ENCODE measurements at regions not wholly inside any gene's neighbourhood (a gene's known extent, or its start where the extent isn't known, plus 50 kb on each side); places are given as distances from the start of the nearest gene placed in this dataset.
A peak's percentile ranks its signal among the peaks of the same experiment; 100 is the strongest.

GRCh38 chr6:40672087-40672486 is 84.9 kb upstream of the LRFN2 start:
- no peak overlapping the region for H3K9ac ChIP-seq (ENCODE audit: insufficient read depth in 1 of 2, low read depth in 2 of 2, low read length in 2 of 2)
- TF ChIP-seq, protein P1, sequence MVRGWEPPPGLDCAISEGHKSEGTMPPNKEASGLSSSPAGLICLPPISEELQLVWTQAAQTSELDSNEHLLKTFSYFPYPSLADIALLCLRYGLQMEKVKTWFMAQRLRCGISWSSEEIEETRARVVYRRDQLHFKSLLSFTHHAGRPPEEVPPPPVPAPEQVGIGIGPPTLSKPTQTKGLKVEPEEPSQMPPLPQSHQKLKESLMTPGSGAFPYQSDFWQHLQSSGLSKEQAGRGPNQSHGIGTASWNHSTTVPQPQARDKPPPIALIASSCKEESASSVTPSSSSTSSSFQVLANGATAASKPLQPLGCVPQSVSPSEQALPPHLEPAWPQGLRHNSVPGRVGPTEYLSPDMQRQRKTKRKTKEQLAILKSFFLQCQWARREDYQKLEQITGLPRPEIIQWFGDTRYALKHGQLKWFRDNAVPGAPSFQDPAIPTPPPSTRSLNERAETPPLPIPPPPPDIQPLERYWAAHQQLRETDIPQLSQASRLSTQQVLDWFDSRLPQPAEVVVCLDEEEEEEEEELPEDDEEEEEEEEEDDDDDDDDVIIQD (CRISPR knock-in tag; IDR thresholded peaks at IDR 0.05): no peak
- TF ChIP-seq, protein P2, sequence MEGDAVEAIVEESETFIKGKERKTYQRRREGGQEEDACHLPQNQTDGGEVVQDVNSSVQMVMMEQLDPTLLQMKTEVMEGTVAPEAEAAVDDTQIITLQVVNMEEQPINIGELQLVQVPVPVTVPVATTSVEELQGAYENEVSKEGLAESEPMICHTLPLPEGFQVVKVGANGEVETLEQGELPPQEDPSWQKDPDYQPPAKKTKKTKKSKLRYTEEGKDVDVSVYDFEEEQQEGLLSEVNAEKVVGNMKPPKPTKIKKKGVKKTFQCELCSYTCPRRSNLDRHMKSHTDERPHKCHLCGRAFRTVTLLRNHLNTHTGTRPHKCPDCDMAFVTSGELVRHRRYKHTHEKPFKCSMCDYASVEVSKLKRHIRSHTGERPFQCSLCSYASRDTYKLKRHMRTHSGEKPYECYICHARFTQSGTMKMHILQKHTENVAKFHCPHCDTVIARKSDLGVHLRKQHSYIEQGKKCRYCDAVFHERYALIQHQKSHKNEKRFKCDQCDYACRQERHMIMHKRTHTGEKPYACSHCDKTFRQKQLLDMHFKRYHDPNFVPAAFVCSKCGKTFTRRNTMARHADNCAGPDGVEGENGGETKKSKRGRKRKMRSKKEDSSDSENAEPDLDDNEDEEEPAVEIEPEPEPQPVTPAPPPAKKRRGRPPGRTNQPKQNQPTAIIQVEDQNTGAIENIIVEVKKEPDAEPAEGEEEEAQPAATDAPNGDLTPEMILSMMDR (IDR thresholded peaks at IDR 0.05 in 2 of 3, conservative IDR thresholded peaks at IDR 0.05 in 1 of 3; ENCODE audit: insufficient read depth in 2 of 3, low read depth in 1 of 3, low read length in 3 of 3): peak; percentile 17 to 34 (median 25); a peak in 2 of 6 replicates
- no peak for TF ChIP-seq MLX (CRISPR knock-in tag; conservative IDR thresholded peaks at IDR 0.05)
- ChIA-PET POLR2A (no interaction called here), CTCF (ENCODE audit: low intra/inter-chr PET ratio) (no interaction called here)
- no peak overlapping the region for H3K4me2 ChIP-seq (ENCODE audit: insufficient read depth, low read length)
- no peaks in the 10 kb centered on the region for H3K79me2 ChIP-seq (ENCODE audit: control insufficient read depth, insufficient read depth, low read length)
- DNase-seq (ENCODE audit: extremely low read depth in 1 of 4, low spot score in 3 of 4) (no peak), FAIRE-seq (no peak), ATAC-seq (no peak)
- H3K27ac ChIP-seq (ENCODE audit: extremely low read depth, low read depth, low read length): no peak overlapping the region
- BruUV-seq (replicated peaks): no TSS peak
- in situ Hi-C loops (cut with MboI): no loop called here
- H3K36me3 ChIP-seq (ENCODE audit: control insufficient read depth, insufficient read depth, low read length): no peaks in the 10 kb centered on the region
- WGBS (ENCODE audit: insufficient coverage, low coverage, missing lambda C conversion rate): 1% methylated on average over 5 of the region's 5 CpGs
- H3K4me3 ChIP-seq: no peak overlapping the region
- H2AFZ ChIP-seq (ENCODE audit: low read depth, low read length): no peak overlapping the region
- intact Hi-C loops (cut with micrococcal nuclease): no loop called here
- peaks cover 0 to 4% of the 10 kb centered on the region in 2 experiments; a peak in 2 of 5 replicates for H3K4me1 ChIP-seq (replicated peaks in 1 of 2; ENCODE audit: control insufficient read depth in 2 of 2, insufficient read depth in 2 of 2, low read length in 2 of 2)
- 0 out of 2 replicates have a peak, but pooled peaks cover 4% of the 10 kb centered on the region for H4K20me1 ChIP-seq (replicated peaks; ENCODE audit: control insufficient read depth, insufficient read depth, low read length)
- H3K27me3 ChIP-seq (ENCODE audit: control insufficient read depth in 2 of 2, insufficient read depth in 2 of 2, low read length in 2 of 2): peaks cover 11 to 37% of the 10 kb centered on the region in 2 experiments
- no peaks in the 10 kb centered on the region for H3K9me1 ChIP-seq (ENCODE audit: control insufficient read depth, insufficient read depth, low read length)
- H3K9me3 ChIP-seq (replicated peaks; ENCODE audit: control insufficient read depth, insufficient read depth, low read depth, low read length): no peaks in the 10 kb centered on the region
